Mesenchymal stem cell (in vitro differentiated cells and primary cell): ENCODE measurements at regions not wholly inside any gene's neighbourhood (a gene's known extent, or its start where the extent isn't known, plus 50 kb on each side); places are given as distances from the start of the nearest gene placed in this dataset.

Source experiments
- DNase-seq: peaks from one replicate; pipeline ENCODE4 v3.0.0-alpha.2; 2013
- H2AFZ ChIP-seq: one replicate; pipeline ENCODE4 v1.6.1; 2013; ENCODE audit warnings: low read depth, mild to moderate bottlenecking, control low read depth, inconsistent platforms, low read length, moderate library complexity
- H2AK5ac ChIP-seq: 2 replicates; pipeline ENCODE4 v1.6.1; 2013; ENCODE audit warnings: low read length, moderate library complexity, mild to moderate bottlenecking, inconsistent platforms; ENCODE audit not compliant: severe bottlenecking
- H2BK120ac ChIP-seq: one replicate; pipeline ENCODE4 v1.6.1; 2013; ENCODE audit warnings: low read depth, mild to moderate bottlenecking, inconsistent platforms, low read length, moderate library complexity
- H2BK12ac ChIP-seq, 2 experiments: one replicate each; pipeline ENCODE4 v1.6.1; 2013; ENCODE audit warnings: inconsistent platforms in 2 of 2, low read length in 2 of 2, mild to moderate bottlenecking in 2 of 2, moderate library complexity in 2 of 2, control low read depth in 1 of 2
- H2BK15ac ChIP-seq: one replicate; pipeline ENCODE4 v1.6.1; 2013; ENCODE audit warnings: mild to moderate bottlenecking, low read depth, inconsistent platforms; ENCODE audit not compliant: poor library complexity, severe bottlenecking
- H2BK5ac ChIP-seq: 2 replicates; pipeline ENCODE4 v1.6.1; 2013; ENCODE audit warnings: low read depth, mild to moderate bottlenecking, low read length, control low read depth, inconsistent platforms; ENCODE audit not compliant: poor library complexity, severe bottlenecking
- H3K14ac ChIP-seq, 2 experiments: one replicate each; pipeline ENCODE4 v1.6.1; 2013; ENCODE audit warnings: inconsistent platforms in 2 of 2, low read length in 2 of 2, control low read depth in 1 of 2, mild to moderate bottlenecking in 1 of 2, moderate library complexity in 1 of 2
- H3K18ac ChIP-seq, 2 experiments: one replicate each; pipeline ENCODE4 v1.6.1; 2013; ENCODE audit warnings: inconsistent platforms in 2 of 2, low read length in 2 of 2, control low read depth in 1 of 2, low read depth in 1 of 2, mild to moderate bottlenecking in 1 of 2
- H3K23ac ChIP-seq, 2 experiments: one replicate each; pipeline ENCODE4 v1.6.1; 2013; ENCODE audit warnings: inconsistent platforms in 2 of 2, low read length in 2 of 2, mild to moderate bottlenecking in 2 of 2, moderate library complexity in 2 of 2, control low read depth in 1 of 2
- H3K27ac ChIP-seq: 2 replicates; pipeline ENCODE4 v1.5.1; 2013; ENCODE audit warnings: mild to moderate bottlenecking, moderate library complexity, low read length, control low read depth, inconsistent platforms; ENCODE audit not compliant: poor library complexity, severe bottlenecking
- H3K27me3 ChIP-seq, 2 experiments: 2 replicates each; pipeline versions ENCODE4 v1.6.1 to v1.7.0; 2013; ENCODE audit warnings: low read length in 2 of 2, mild to moderate bottlenecking in 2 of 2, moderate library complexity in 2 of 2, control low read depth in 1 of 2, inconsistent platforms in 1 of 2; ENCODE audit not compliant: control insufficient read depth in 1 of 2, insufficient read depth in 1 of 2
- H3K36me3 ChIP-seq, 2 experiments: 2 replicates each; pipeline versions ENCODE4 v1.6.1 to v1.7.0; 2013; ENCODE audit warnings: low read length in 2 of 2, control low read depth in 1 of 2, inconsistent platforms in 1 of 2, low read depth in 1 of 2, mild to moderate bottlenecking in 1 of 2; ENCODE audit not compliant: insufficient read depth in 2 of 2, control insufficient read depth in 1 of 2
- H3K4ac ChIP-seq, 2 experiments: one replicate each; pipeline ENCODE4 v1.6.1; 2013; ENCODE audit warnings: inconsistent platforms in 2 of 2, low read length in 2 of 2, mild to moderate bottlenecking in 2 of 2, moderate library complexity in 2 of 2, control low read depth in 1 of 2, low read depth in 1 of 2
- H3K4me1 ChIP-seq: 2 replicates; pipeline ENCODE4 v1.6.1; 2013; ENCODE audit warnings: low read depth, low read length, control low read depth; ENCODE audit not compliant: control insufficient read depth, insufficient read depth
- H3K4me2 ChIP-seq: 2 replicates; pipeline ENCODE4 v1.6.1; 2013; ENCODE audit warnings: low read length, mild to moderate bottlenecking, inconsistent platforms; ENCODE audit not compliant: poor library complexity, severe bottlenecking
- H3K4me3 ChIP-seq, 2 experiments: 2 replicates each; pipeline versions ENCODE4 v1.5.1 to v1.7.0; 2013; ENCODE audit warnings: low read length in 2 of 2, mild to moderate bottlenecking in 2 of 2, control low read depth in 1 of 2, low read depth in 1 of 2; ENCODE audit not compliant: insufficient read depth in 1 of 2
- H3K79me1 ChIP-seq: replicated peaks from 2 replicates; pipeline ENCODE4 v1.6.1; 2013; ENCODE audit warnings: mild to moderate bottlenecking, control low read depth, low read length, inconsistent platforms; ENCODE audit not compliant: poor library complexity, severe bottlenecking
- H3K9ac ChIP-seq: 2 replicates; pipeline ENCODE4 v1.7.0; 2013; ENCODE audit warnings: mild to moderate bottlenecking, low read length, moderate library complexity
- H3K9me3 ChIP-seq: 2 replicates; pipeline ENCODE4 v1.7.0; 2013; ENCODE audit warnings: mild to moderate bottlenecking, low read length; ENCODE audit not compliant: control insufficient read depth
- H4K8ac ChIP-seq: one replicate; pipeline ENCODE4 v1.6.1; 2013; ENCODE audit warnings: inconsistent platforms, mild to moderate bottlenecking, low read length, moderate library complexity
- H4K91ac ChIP-seq: one replicate; pipeline ENCODE4 v1.6.1; 2013; ENCODE audit warnings: mild to moderate bottlenecking, low read length, inconsistent platforms
- WGBS: methylation state at CpG from one replicate; pipeline ENCODE4 v1.1.7; 2013; ENCODE audit warnings: mixed read lengths; 5-methylcytosine and 5-hydroxymethylcytosine counted together

- H3K4me3 ChIP-seq: no peak overlapping the region
- H3K14ac ChIP-seq: no peak overlapping the region
- no peak overlapping the region for H2BK12ac ChIP-seq
- H3K27ac ChIP-seq: no peak overlapping the region
- H4K91ac ChIP-seq: no peak overlapping the region
- no peaks in the 10 kb centered on the region for H3K36me3 ChIP-seq
- H3K18ac ChIP-seq: no peak overlapping the region
- H3K23ac ChIP-seq: no peak overlapping the region
- no peaks in the 10 kb centered on the region for H3K79me1 ChIP-seq
- H2BK15ac ChIP-seq: no peak overlapping the region
- no peak overlapping the region for H3K9ac ChIP-seq
- no peak overlapping the region for H4K8ac ChIP-seq
- peaks cover 9 to 84% of the 10 kb centered on the region in 2 experiments for H3K27me3 ChIP-seq
- no peak for DNase-seq
- no peak overlapping the region for H2AK5ac ChIP-seq
- H2BK5ac ChIP-seq: no peak overlapping the region
- no peak overlapping the region for H2AFZ ChIP-seq
- H3K4me2 ChIP-seq: no peak overlapping the region
- no peak overlapping the region for H3K4ac ChIP-seq
- WGBS: 90% methylated on average over 25 of the region's 25 CpGs
- H3K4me1 ChIP-seq: no peaks in the 10 kb centered on the region
- H3K9me3 ChIP-seq: peaks cover 3% of the 10 kb centered on the region
- H2BK120ac ChIP-seq: no peak overlapping the region
Observed at GRCh38 chr20:62567246-62568044, 74.9 kb upstream of the SLCO4A1 start.

GRCh38 chr20:62568045-62568389 lies 74.3 kb upstream of the SLCO4A1 start:
- 87% methylated on average over 8 of the region's 8 CpGs for WGBS
- no peak overlapping the region for H2BK120ac ChIP-seq
- no peak overlapping the region for H2AFZ ChIP-seq
- no peak overlapping the region for H3K18ac ChIP-seq
- DNase-seq: no peak
- no peaks in the 10 kb centered on the region for H3K4me1 ChIP-seq
- no peak overlapping the region for H2BK5ac ChIP-seq
- H3K27me3 ChIP-seq: peaks cover 7 to 84% of the 10 kb centered on the region in 2 experiments
- no peak overlapping the region for H2AK5ac ChIP-seq
- no peak overlapping the region for H3K9ac ChIP-seq
- no peak overlapping the region for H3K23ac ChIP-seq
- no peak overlapping the region for H3K4me3 ChIP-seq
- H3K9me3 ChIP-seq: peaks cover 3% of the 10 kb centered on the region
- H3K79me1 ChIP-seq: no peaks in the 10 kb centered on the region
- no peak overlapping the region for H2BK12ac ChIP-seq
- no peak overlapping the region for H4K91ac ChIP-seq
- H3K4ac ChIP-seq: no peak overlapping the region
- H2BK15ac ChIP-seq: no peak overlapping the region
- H3K36me3 ChIP-seq: no peaks in the 10 kb centered on the region
- H3K27ac ChIP-seq: no peak overlapping the region
- H3K4me2 ChIP-seq: no peak overlapping the region
- no peak overlapping the region for H3K14ac ChIP-seq
- no peak overlapping the region for H4K8ac ChIP-seq

- no peak overlapping the region for H3K23ac ChIP-seq
- no peak overlapping the region for H3K14ac ChIP-seq
- peaks cover 19 to 87% of the 10 kb centered on the region in 2 experiments for H3K27me3 ChIP-seq
- H2BK120ac ChIP-seq: no peak overlapping the region
- no peak overlapping the region for H2AK5ac ChIP-seq
- WGBS: 84% methylated on average over 18 of the region's 19 CpGs
- H2BK12ac ChIP-seq: no peak overlapping the region
- no peak for DNase-seq
- no peak overlapping the region for H3K27ac ChIP-seq
- H3K4me3 ChIP-seq: no peak overlapping the region
- no peak overlapping the region for H3K18ac ChIP-seq
- no peak overlapping the region for H4K8ac ChIP-seq
- H3K79me1 ChIP-seq: no peaks in the 10 kb centered on the region
- no peak overlapping the region for H2BK15ac ChIP-seq
- H3K9ac ChIP-seq: no peak overlapping the region
- no peaks in the 10 kb centered on the region for H3K4me1 ChIP-seq
- no peaks in the 10 kb centered on the region for H3K36me3 ChIP-seq
- H3K4me2 ChIP-seq: no peak overlapping the region
- no peak overlapping the region for H2BK5ac ChIP-seq
- no peak overlapping the region for H4K91ac ChIP-seq
- H2AFZ ChIP-seq: no peak overlapping the region
- no peak overlapping the region for H3K4ac ChIP-seq
- H3K9me3 ChIP-seq: peaks cover 3% of the 10 kb centered on the region
Observed at GRCh38 chr20:62569615-62570014, 72.7 kb upstream of the SLCO4A1 start.

GRCh38 chr20:62570403-62570802 lies 71.9 kb upstream of the SLCO4A1 start:
- no peak overlapping the region for H2BK120ac ChIP-seq
- H3K9ac ChIP-seq: no peak overlapping the region
- no peak overlapping the region for H3K18ac ChIP-seq
- peaks cover 3% of the 10 kb centered on the region for H3K9me3 ChIP-seq
- no peaks in the 10 kb centered on the region for H3K79me1 ChIP-seq
- H4K8ac ChIP-seq: no peak overlapping the region
- no peak overlapping the region for H2AFZ ChIP-seq
- no peak for DNase-seq
- no peak overlapping the region for H3K4me2 ChIP-seq
- no peak overlapping the region for H2AK5ac ChIP-seq
- H3K4ac ChIP-seq: no peak overlapping the region
- H3K36me3 ChIP-seq: no peaks in the 10 kb centered on the region
- peaks cover 23 to 89% of the 10 kb centered on the region in 2 experiments for H3K27me3 ChIP-seq
- no peak overlapping the region for H2BK15ac ChIP-seq
- H3K4me1 ChIP-seq: no peaks in the 10 kb centered on the region
- H3K4me3 ChIP-seq: no peak overlapping the region
- WGBS: 73% methylated on average over 5 of the region's 5 CpGs
- H3K14ac ChIP-seq: no peak overlapping the region
- no peak overlapping the region for H3K27ac ChIP-seq
- H3K23ac ChIP-seq: no peak overlapping the region
- no peak overlapping the region for H2BK12ac ChIP-seq
- H2BK5ac ChIP-seq: no peak overlapping the region
- H4K91ac ChIP-seq: no peak overlapping the region
